Bronchial epithelial cell (primary cell): ENCODE measurements at regions not wholly inside any gene's neighbourhood (a gene's known extent, or its start where the extent isn't known, plus 50 kb on each side); places are given as distances from the start of the nearest gene placed in this dataset.
A peak's percentile ranks its signal among the peaks of the same experiment; 100 is the strongest.

Source experiments
- DNase-seq: peaks from one replicate; pipeline ENCODE4 v3.0.0-alpha.2; 2010; ENCODE audit warnings: low read depth
- FAIRE-seq: peaks from 2 replicates; lab custom pipeline; 2011; peaks lifted over from hg19 to GRCh38; lab: Jason Lieb, UNC
- H3K27me3 ChIP-seq: 2 replicates; pipeline ENCODE4 v1.5.1; 2011; ENCODE audit warnings: low read length; ENCODE audit not compliant: control insufficient read depth, insufficient read depth
- H3K36me3 ChIP-seq: 2 replicates; pipeline ENCODE4 v1.5.1; 2011; ENCODE audit warnings: low read length; ENCODE audit not compliant: control insufficient read depth, insufficient read depth
- H3K4me3 ChIP-seq: 2 replicates; pipeline ENCODE4 v1.5.1; 2011; ENCODE audit warnings: mild to moderate bottlenecking, low read depth, low read length, control low read depth
- CTCF ChIP-seq: IDR thresholded peaks from 2 replicates; pipeline ENCODE4 v1.5.1; 2011; ENCODE audit warnings: mild to moderate bottlenecking, moderate library complexity, low read length, control low read depth, inconsistent platforms; ENCODE audit not compliant: insufficient read depth, severe bottlenecking

DNA sequence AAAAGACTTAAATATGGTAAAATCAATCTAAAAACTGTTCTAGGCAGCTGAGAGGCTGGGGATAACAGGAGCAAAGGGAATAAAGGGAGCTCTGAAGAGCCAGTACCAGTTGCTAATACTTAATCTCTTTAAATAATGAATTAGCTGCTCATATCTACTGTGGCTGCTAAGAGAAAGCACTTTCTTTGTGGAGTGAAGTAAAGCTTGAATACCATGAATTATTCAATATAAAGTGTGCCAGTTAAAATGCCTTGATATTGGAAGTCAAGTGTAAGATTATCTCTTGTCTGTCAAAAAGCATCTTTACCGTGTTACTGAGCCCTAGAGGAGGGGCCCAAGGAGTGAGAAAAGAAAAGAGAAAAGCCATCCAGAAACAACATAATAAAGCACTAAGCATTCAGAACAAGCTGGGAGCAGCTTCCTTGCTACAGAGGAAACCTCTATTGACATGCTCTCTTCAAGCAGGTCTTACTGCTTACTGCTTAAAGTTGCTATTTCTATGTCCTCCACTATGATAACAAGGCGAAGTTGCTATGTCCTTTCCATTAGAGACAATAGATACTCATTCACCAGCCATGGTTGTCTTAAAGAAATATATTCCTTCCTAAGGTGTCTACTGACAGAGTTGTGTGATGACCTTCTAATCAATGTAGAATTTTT is 297.4 kb downstream of the CETN3 start:
- no peak for TF ChIP-seq CTCF
- no peak overlapping the region for H3K4me3 ChIP-seq
- FAIRE-seq = no peak
- H3K36me3 ChIP-seq = no peaks in the 10 kb centered on the region
- DNase-seq = no peak
- no peaks in the 10 kb centered on the region for H3K27me3 ChIP-seq

GRCh38 chr5:90111364-90112032 is 298.1 kb downstream of the CETN3 start:
- FAIRE-seq (no peak), DNase-seq (peak; percentile 67)
- Histone ChIP-seq H3K4me3 (no peak overlapping the region), H3K27me3 (no peaks in the 10 kb centered on the region), H3K36me3 (no peaks in the 10 kb centered on the region)
- TF ChIP-seq CTCF = no peak

GRCh38 chr5:90109285-90109684 is 300.3 kb downstream of the CETN3 start:
- no peak for TF ChIP-seq CTCF
- Histone ChIP-seq H3K4me3 (no peak overlapping the region), H3K27me3 (no peaks in the 10 kb centered on the region), H3K36me3 (no peaks in the 10 kb centered on the region)
- DNase-seq (no peak), FAIRE-seq (no peak)

GRCh38 chr5:90099099-90099498 is 310.5 kb downstream of the CETN3 start:
- Histone ChIP-seq H3K36me3 (no peaks in the 10 kb centered on the region), H3K27me3 (no peaks in the 10 kb centered on the region), H3K4me3 (no peak overlapping the region)
- peak; percentile 63 for DNase-seq
- no peak for FAIRE-seq
- TF ChIP-seq CTCF = no peak

- Histone ChIP-seq H3K4me3 (no peak overlapping the region), H3K27me3 (no peaks in the 10 kb centered on the region), H3K36me3 (no peaks in the 10 kb centered on the region)
- TF ChIP-seq CTCF = no peak
- DNase-seq (no peak), FAIRE-seq (no peak)
These were observed 312.5 kb downstream of the CETN3 start for GRCh38 chr5:90097082-90097477.
